ENCODE measurements at regions not wholly inside any gene's neighbourhood (a gene's known extent, or its start where the extent isn't known, plus 50 kb on each side); places are given as distances from the start of the nearest gene placed in this dataset.

DNA sequence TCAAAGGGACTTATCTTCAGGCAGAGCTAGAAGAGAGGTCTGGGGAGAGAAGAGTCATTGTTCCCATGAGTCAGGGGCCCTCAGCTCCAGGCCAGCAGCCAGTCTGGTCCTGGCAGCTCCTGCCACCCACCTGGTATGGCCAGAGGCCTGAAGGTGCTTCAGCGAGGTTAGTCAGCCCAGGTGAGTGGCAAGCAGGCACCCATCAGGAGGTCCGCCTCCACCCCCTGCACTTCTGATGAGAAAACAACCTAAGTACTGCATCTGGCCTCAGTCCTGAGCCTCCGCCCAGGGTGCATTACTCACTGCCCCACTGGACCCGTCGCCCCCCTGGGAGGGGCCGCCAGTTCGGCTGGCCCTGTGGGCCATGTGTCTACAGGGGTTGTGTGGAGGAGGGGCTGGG is 130.2 kb downstream of the INHBB start:
- TF ChIP-seq POLR2A (IDR thresholded peaks at IDR 0.05), result no peak
- no peak for TF ChIP-seq EP300 (IDR thresholded peaks at IDR 0.05)
